Gastrocnemius medialis (tissue), 4 donors: ENCODE measurements at regions not wholly inside any gene's neighbourhood (a gene's known extent, or its start where the extent isn't known, plus 50 kb on each side); places are given as distances from the start of the nearest gene placed in this dataset.
"Not testable (repeated sequence)": the region's sequence is repeated elsewhere in the genome, so short reads cannot be mapped to it uniquely, and the experiment has no call there.

Source experiments
- ATAC-seq, 2 donors: fragments of 150-250 bp; one replicate each; pipeline ENCODE4 v1.9.1; 2016
- DNase-seq, 2 donors: peaks; one replicate each; pipeline ENCODE4 v3.0.0-alpha.2; 2019
- H3K27ac ChIP-seq, 4 donors: fragments of 200-600 bp; sonication (generic); 1 replicate in 1 of 4; 2 replicates in 3 of 4; pipeline ENCODE4 v1.5.1; 2016 to 2018; ENCODE audit warnings: mild to moderate bottlenecking in 2 of 4, moderate library complexity in 1 of 4
- H3K27me3 ChIP-seq, 3 donors: fragments of 200-600 bp; sonication (generic) in 2 of 3; 1 replicate in 1 of 3; 2 replicates in 2 of 3; pipeline versions ENCODE4 v1.5.1 to v1.6.0; 2016 to 2019; ENCODE audit warnings: mild to moderate bottlenecking in 1 of 3, moderate library complexity in 1 of 3
- H3K36me3 ChIP-seq, 2 donors: fragments of 200-600 bp; sonication (generic) in 1 of 2; one replicate each; pipeline ENCODE4 v1.5.1; 2017 to 2018
- H3K4me1 ChIP-seq, 2 donors: fragments of 200-600 bp; sonication (generic) in 1 of 2; one replicate each; pipeline ENCODE4 v1.5.1; 2016 to 2017; ENCODE audit warnings: mild to moderate bottlenecking in 2 of 2
- H3K4me3 ChIP-seq, 4 donors: fragments of 200-600 bp; sonication (generic) in 3 of 4; 1 replicate in 1 of 4; 2 replicates in 3 of 4; pipeline ENCODE4 v1.5.1; 2016 to 2019; ENCODE audit warnings: mild to moderate bottlenecking in 2 of 4
- H3K9me3 ChIP-seq, 3 donors: fragments of 200-600 bp; sonication (generic) in 2 of 3; 1 replicate in 1 of 3; 2 replicates in 2 of 3; pipeline ENCODE4 v1.5.1; 2016 to 2019
- CTCF ChIP-seq, 5 experiments: fragments of 450-650 bp in 3 of 5; fragments of 200-600 bp in 2 of 5; sonication (generic) in 2 of 5; IDR thresholded peaks in 4 of 5; conservative IDR thresholded peaks in 1 of 5; 1 replicate in 4 of 5; 2 replicates in 1 of 5; pipeline ENCODE4 v1.5.1; 2016 to 2019; ENCODE audit warnings: antibody characterized with exemption in 5 of 5, mild to moderate bottlenecking in 3 of 5, moderate library complexity in 3 of 5
- POLR2A ChIP-seq, 2 donors: fragments of 450-650 bp; IDR thresholded peaks; one replicate each; pipeline ENCODE4 v1.6.1; 2017; ENCODE audit warnings: antibody characterized with exemption in 2 of 2, mild to moderate bottlenecking in 2 of 2, moderate library complexity in 2 of 2
- in situ Hi-C, 4 donors: fragments of 200-750 bp; cut with MboI; loops; one replicate each; pipeline versions ENCODE4 v1.15.0 to v1.8.0; 2017; ENCODE audit warnings: low sequenced_read_pairs in 4 of 4
- intact Hi-C: fragments of 100-400 bp; cut with DNase I; formaldehyde crosslinking; loops from one replicate; pipeline ENCODE4 v1.15.1; 2023; ENCODE audit warnings: low total_unique reads

GRCh38 chr2:89763581-89764485 lies 1072.4 kb downstream of the RPIA start:
- H3K27ac ChIP-seq, result no peak overlapping the region
- TF ChIP-seq CTCF (IDR thresholded peaks at IDR 0.05 in 4 of 5, conservative IDR thresholded peaks at IDR 0.05 in 1 of 5) (no peak), POLR2A (IDR thresholded peaks at IDR 0.05) (no peak)
- H3K27me3 ChIP-seq, result peaks cover 22 to 34% (median 24%) of the 10 kb centered on the region in 3 donors
- no peaks in the 10 kb centered on the region for H3K4me1 ChIP-seq
- in situ Hi-C loops (no loop called here), intact Hi-C loops (no loop called here)
- H3K4me3 ChIP-seq, result no peak overlapping the region
- DNase-seq (no peak), ATAC-seq (no peak)
- no peaks in the 10 kb centered on the region for H3K36me3 ChIP-seq
- no peaks in the 10 kb centered on the region for H3K9me3 ChIP-seq

- intact Hi-C loops, ATAC-seq, H3K4me1 ChIP-seq, H3K36me3 ChIP-seq, in situ Hi-C loops, H3K9me3 ChIP-seq, DNase-seq, H3K27ac ChIP-seq, H3K4me3 ChIP-seq: not testable (repeated sequence)
- H3K27me3 ChIP-seq, result peaks cover 22 to 34% (median 24%) of the 10 kb centered on the region in 3 donors
These were observed 1073.3 kb downstream of the RPIA start for GRCh38 chr2:89764571-89765360.

DNA sequence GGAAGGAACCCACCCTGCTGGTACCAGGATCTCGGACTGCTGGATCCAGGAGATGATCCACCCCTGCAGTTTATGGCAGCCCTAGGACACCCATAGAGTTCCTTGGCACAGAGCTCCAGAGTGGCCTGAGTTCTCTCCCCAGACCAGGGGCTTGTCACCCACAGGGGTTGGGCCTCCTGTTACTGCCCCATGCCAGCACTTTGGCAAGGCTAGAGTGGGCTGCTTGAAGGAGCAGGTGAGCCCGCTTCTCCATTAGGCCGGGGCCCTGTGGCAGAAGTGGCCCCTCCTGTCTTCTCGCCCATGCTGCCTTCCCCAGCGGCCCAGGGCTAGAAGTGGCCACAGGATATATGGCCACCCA lies 1073.9 kb downstream of the RPIA start:
- H3K27ac ChIP-seq, H3K9me3 ChIP-seq, ATAC-seq, in situ Hi-C loops, intact Hi-C loops, DNase-seq, H3K4me1 ChIP-seq, H3K36me3 ChIP-seq, H3K4me3 ChIP-seq: not testable (repeated sequence)
- H3K27me3 ChIP-seq, result peaks cover 22 to 34% (median 24%) of the 10 kb centered on the region in 3 donors

- H3K36me3 ChIP-seq, H3K9me3 ChIP-seq, in situ Hi-C loops, intact Hi-C loops, H3K4me1 ChIP-seq, H3K27ac ChIP-seq, H3K4me3 ChIP-seq, ATAC-seq: not testable (repeated sequence)
- H3K27me3 ChIP-seq, result peaks cover 22 to 34% (median 24%) of the 10 kb centered on the region in 3 donors
- DNase-seq, result peak in 1 of 2 donors; percentile 10
These were observed 1074.9 kb downstream of the RPIA start for GRCh38 chr2:89766141-89766990.

DNA sequence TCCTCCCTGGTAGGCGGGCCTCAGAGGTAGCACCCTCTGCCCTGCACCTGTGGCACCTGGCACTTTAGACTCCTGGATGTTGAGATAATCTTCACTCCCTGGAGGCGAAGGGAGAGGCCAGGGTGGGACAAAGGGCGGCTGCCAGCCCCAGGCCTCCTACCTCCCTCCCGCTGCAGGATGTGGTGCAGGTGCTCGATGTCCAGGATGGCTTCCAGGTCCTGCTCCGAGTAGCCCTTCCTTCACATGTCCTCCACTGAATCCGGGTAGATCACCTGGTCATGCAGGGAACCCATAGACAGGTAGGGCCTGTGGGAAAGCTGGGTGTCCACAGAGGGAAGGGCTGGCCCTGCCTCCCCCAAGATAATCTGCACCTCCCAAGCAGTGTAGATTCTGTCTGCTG lies 1075.6 kb downstream of the RPIA start:
- H3K27ac ChIP-seq, DNase-seq, in situ Hi-C loops, H3K9me3 ChIP-seq, H3K4me1 ChIP-seq, ATAC-seq, H3K4me3 ChIP-seq, H3K36me3 ChIP-seq, intact Hi-C loops: not testable (repeated sequence)
- H3K27me3 ChIP-seq, result peaks cover 22 to 34% (median 24%) of the 10 kb centered on the region in 3 donors

DNA sequence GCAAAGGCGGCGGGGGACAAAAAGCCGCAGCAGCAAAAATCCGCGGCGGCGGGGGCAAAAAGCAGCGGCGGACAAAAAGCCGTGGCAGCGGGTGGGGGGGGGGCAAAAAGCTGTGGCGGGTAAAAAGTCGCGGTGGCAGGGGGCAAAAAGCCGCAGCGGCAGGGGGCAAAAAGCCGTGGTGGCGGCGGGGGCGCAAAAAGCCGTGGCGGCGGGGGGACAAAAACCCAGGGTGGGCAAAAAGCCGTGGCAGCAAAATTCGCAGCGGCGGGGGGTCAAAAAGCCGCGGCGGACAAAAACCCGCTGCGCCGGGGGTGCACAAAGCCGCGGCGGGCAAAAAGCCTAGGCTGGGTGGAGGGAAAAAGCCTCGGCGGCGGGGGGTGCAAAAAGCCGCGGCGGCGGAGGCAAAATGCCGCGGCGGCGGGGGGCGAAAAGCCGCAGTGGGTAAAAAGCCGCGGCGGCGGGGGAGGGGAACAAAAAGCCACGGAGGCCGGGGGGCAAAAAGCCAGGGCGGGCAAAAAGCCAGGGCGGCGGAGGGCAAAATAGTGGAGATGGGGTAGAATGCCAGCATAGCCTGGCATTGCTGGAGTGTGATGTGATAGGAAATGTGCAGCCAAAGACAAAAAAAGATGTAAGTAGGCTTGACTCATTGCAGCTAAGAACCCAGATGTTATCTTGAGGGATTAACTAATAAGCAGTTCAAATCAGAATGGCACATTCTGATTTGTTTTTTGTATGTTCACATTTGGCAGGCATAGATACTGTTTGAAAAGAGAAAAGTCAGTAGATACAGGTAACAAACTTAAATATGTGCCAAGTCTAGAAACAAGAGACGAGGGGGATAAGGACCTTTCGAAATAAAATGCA lies 1076.3 kb downstream of the RPIA start:
- intact Hi-C loops, result no loop called here
- H3K27ac ChIP-seq, result no peak overlapping the region
- H3K4me3 ChIP-seq, result peak overlapping the region in 3 of 4 donors; percentile 20 to 38 (median 24)
- in situ Hi-C loops, result no loop called here
- DNase-seq (no peak), ATAC-seq (no peak)
- H3K9me3 ChIP-seq, result no peaks in the 10 kb centered on the region
- no peak for TF ChIP-seq CTCF (IDR thresholded peaks at IDR 0.05 in 4 of 5, conservative IDR thresholded peaks at IDR 0.05 in 1 of 5)
- TF ChIP-seq POLR2A (IDR thresholded peaks at IDR 0.05), result no peak
- H3K36me3 ChIP-seq, result no peaks in the 10 kb centered on the region
- H3K27me3 ChIP-seq, result peaks cover 22 to 34% (median 24%) of the 10 kb centered on the region in 3 donors
- H3K4me1 ChIP-seq, result no peaks in the 10 kb centered on the region
